ENCODE measurements at regions not wholly inside any gene's neighbourhood (a gene's known extent, or its start where the extent isn't known, plus 50 kb on each side); places are given as distances from the start of the nearest gene placed in this dataset.

DNA sequence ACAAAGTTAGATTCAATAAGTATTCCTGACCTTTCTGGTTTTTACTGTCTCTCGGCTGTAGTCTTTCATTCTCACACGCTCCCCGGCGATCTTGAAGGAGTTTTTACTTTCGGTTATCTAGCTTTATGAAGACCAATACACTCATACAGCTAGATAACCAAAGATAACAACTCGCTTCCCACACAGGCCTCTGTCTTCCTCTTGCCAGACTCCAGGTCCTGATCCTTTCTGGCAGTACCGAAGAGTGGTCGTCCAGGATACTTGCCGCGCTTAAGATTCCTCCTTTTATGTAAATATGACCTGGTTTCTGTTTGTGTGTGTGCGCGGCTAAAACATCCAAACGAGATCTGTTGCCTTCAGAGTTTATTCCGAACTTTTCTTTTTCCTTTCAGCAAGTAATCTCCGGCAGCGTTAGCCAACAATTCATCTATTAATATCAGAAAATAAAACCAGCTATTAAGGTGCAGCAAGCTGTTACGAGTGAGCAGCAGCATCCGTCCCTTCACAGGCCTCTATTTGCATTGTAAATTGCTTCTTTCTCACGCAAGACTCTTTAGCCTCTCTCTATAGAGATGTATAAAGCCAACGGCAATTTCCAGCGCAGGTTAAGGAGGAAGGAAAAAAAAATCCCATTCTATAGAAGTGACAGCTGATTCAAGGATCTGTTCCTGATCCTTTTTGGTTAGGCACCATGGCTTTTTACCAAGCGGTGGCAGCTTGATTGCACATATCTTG, 216.1 kb downstream of the MEF2C start:
- H2AFZ ChIP-seq (ENCODE audit: low read length) = peak overlapping the region; percentile 66; the same call in 1 of the 2 replicates
- H3K9me3 ChIP-seq (ENCODE audit: low read length) = no peaks in the 10 kb centered on the region
- intact Hi-C loops (cut with micrococcal nuclease; ENCODE audit: unreplicated experiment) = no loop called here
- H3K4me3 ChIP-seq (ENCODE audit: low read depth, low read length, poor library complexity, severe bottlenecking) = peak overlapping the region; percentile 67
- BruUV-seq (replicated peaks) = no TSS peak
- DNase-seq (ENCODE audit: low spot score) = peak; percentile 31
- peak overlapping the region; percentile 81 for H3K4me2 ChIP-seq (ENCODE audit: low read length)
- peaks cover 4% of the 10 kb centered on the region; the same call in 1 of the 2 replicates for H4K20me1 ChIP-seq (ENCODE audit: insufficient read depth, low read length)
- no peaks in the 10 kb centered on the region for H3K9me2 ChIP-seq (ENCODE audit: insufficient read depth, low read length)
- TF ChIP-seq CTCF (conservative IDR thresholded peaks at IDR 0.05; ENCODE audit: low read length) (no peak), EZH2phosphoT487 (IDR thresholded peaks at IDR 0.05; ENCODE audit: borderline replicate concordance, low read depth, low read length) (no peak)
- H3K27ac ChIP-seq (ENCODE audit: low read depth, low read length, poor library complexity, severe bottlenecking) = no peak overlapping the region
- CTCF ChIA-PET (ENCODE audit: unreplicated experiment) = no interaction called here
- H3K79me2 ChIP-seq (ENCODE audit: insufficient read depth, low read depth, low read length) = no peaks in the 10 kb centered on the region
- H3K4me1 ChIP-seq (ENCODE audit: insufficient read depth, low read length, poor library complexity, severe bottlenecking) = peaks cover 28% of the 10 kb centered on the region
- H3K36me3 ChIP-seq (ENCODE audit: insufficient read depth, low read length) = no peaks in the 10 kb centered on the region
- POLR2A ChIA-PET = interaction anchor here (0.6 to 2.4 kb wide), 12 partner anchors 9 to 962 kb away, joined by 3 to 16 read pairs (median 4); no protein-coding TSS in a partner anchor

DNA sequence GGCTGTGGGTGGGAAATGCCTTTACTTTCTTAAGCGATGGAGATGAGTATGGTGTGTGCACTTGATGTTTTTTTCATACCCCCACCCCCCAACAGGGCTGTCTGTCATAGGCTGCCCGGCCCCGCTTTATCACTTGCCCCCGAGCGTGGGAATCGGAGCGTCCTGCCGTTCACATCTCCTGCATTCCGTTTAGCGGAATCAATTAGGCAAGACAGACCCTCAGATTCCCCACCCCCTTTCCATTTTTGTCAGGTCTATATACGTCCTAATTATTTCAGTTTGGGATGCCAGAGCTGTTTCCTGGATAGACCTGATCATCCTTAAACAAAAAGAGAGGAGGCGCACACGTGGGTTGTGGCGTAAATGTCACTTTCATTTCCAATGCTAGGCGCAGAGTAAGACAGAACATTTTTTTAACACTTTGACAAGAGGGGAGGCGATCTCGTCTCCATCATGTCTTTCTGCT, 217.2 kb downstream of the MEF2C start:
- peak overlapping the region; percentile 81; the same call in 1 of the 2 replicates for H3K4me2 ChIP-seq (ENCODE audit: low read length)
- no peaks in the 10 kb centered on the region for H3K79me2 ChIP-seq (ENCODE audit: insufficient read depth, low read depth, low read length)
- peaks cover 34% of the 10 kb centered on the region for H3K4me1 ChIP-seq (ENCODE audit: insufficient read depth, low read length, poor library complexity, severe bottlenecking)
- CTCF ChIA-PET (ENCODE audit: unreplicated experiment) = no interaction called here
- no peaks in the 10 kb centered on the region for H3K9me2 ChIP-seq (ENCODE audit: insufficient read depth, low read length)
- peaks cover 4% of the 10 kb centered on the region; the same call in 1 of the 2 replicates for H4K20me1 ChIP-seq (ENCODE audit: insufficient read depth, low read length)
- TF ChIP-seq EZH2phosphoT487 (IDR thresholded peaks at IDR 0.05; ENCODE audit: borderline replicate concordance, low read depth, low read length) (no peak), CTCF (conservative IDR thresholded peaks at IDR 0.05; ENCODE audit: low read length) (no peak)
- BruUV-seq (replicated peaks) = no TSS peak
- H2AFZ ChIP-seq (ENCODE audit: low read length) = no peak overlapping the region
- no peak overlapping the region for H3K4me3 ChIP-seq (ENCODE audit: low read depth, low read length, poor library complexity, severe bottlenecking)
- POLR2A ChIA-PET = interaction anchor here (0.7 to 2.4 kb wide), 5 partner anchors 8 to 71 kb away, joined by 4 to 16 read pairs (median 5); no protein-coding TSS in a partner anchor
- DNase-seq (ENCODE audit: low spot score) = no peak
- intact Hi-C loops (cut with micrococcal nuclease; ENCODE audit: unreplicated experiment) = no loop called here
- no peak overlapping the region for H3K27ac ChIP-seq (ENCODE audit: low read depth, low read length, poor library complexity, severe bottlenecking)
- no peaks in the 10 kb centered on the region for H3K9me3 ChIP-seq (ENCODE audit: low read length)
- H3K36me3 ChIP-seq (ENCODE audit: insufficient read depth, low read length) = no peaks in the 10 kb centered on the region

DNA sequence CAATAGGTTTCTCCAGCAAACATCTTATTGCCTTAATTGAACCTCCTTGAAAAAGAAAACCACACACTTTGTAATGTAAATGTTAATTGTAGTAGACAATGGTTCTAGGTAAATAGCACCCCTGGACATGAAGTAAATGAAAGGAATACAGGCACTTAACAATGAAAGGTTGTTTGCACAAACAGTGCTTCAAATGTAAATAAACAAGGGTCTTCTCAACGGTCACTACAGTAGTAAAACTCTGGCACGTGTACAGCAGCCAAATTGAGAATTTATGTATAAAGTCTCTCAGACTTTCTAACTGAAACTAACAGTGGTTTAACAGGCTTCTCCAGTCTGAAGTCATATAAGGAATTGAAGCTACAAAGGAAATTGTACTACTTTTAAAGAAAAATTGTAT, 218.3 kb downstream of the MEF2C start:
- CTCF ChIA-PET (ENCODE audit: unreplicated experiment) = no interaction called here
- POLR2A ChIA-PET = interaction anchor here (0.7 kb wide), 1 partner anchor 10 kb away, joined by 3 read pairs; no protein-coding TSS in a partner anchor
- H3K9me2 ChIP-seq (ENCODE audit: insufficient read depth, low read length) = no peaks in the 10 kb centered on the region
- H3K9me3 ChIP-seq (ENCODE audit: low read length) = no peaks in the 10 kb centered on the region
- no peak overlapping the region for H2AFZ ChIP-seq (ENCODE audit: low read length)
- intact Hi-C loops (cut with micrococcal nuclease; ENCODE audit: unreplicated experiment) = loop anchor here (5.0 kb wide), 2 partner anchors 1743 to 1863 kb away; partner anchors contain the start of genes CETN3 and LYSMD3
- H3K79me2 ChIP-seq (ENCODE audit: insufficient read depth, low read depth, low read length) = no peaks in the 10 kb centered on the region
- no peak overlapping the region for H3K27ac ChIP-seq (ENCODE audit: low read depth, low read length, poor library complexity, severe bottlenecking)
- no peaks in the 10 kb centered on the region for H3K36me3 ChIP-seq (ENCODE audit: insufficient read depth, low read length)
- DNase-seq (ENCODE audit: low spot score) = no peak
- TF ChIP-seq CTCF (conservative IDR thresholded peaks at IDR 0.05; ENCODE audit: low read length) (no peak), EZH2phosphoT487 (IDR thresholded peaks at IDR 0.05; ENCODE audit: borderline replicate concordance, low read depth, low read length) (no peak)
- BruUV-seq (replicated peaks) = no TSS peak
- H3K4me1 ChIP-seq (ENCODE audit: insufficient read depth, low read length, poor library complexity, severe bottlenecking) = peaks cover 39% of the 10 kb centered on the region
- H3K4me2 ChIP-seq (ENCODE audit: low read length) = no peak overlapping the region
- no peak overlapping the region for H3K4me3 ChIP-seq (ENCODE audit: low read depth, low read length, poor library complexity, severe bottlenecking)
- peaks cover 4% of the 10 kb centered on the region; the same call in 1 of the 2 replicates for H4K20me1 ChIP-seq (ENCODE audit: insufficient read depth, low read length)
